ENCODE measurements at regions not wholly inside any gene's neighbourhood (a gene's known extent, or its start where the extent isn't known, plus 50 kb on each side); places are given as distances from the start of the nearest gene placed in this dataset.

- Histone ChIP-seq H3K9me3 (replicated peaks in 1 of 2; ENCODE audit: control insufficient read depth in 1 of 2, insufficient read depth in 1 of 2, low read length in 2 of 2) (peaks cover 0 to 4% of the 10 kb centered on the region in 2 donors), H2AFZ (ENCODE audit: insufficient read depth, low read depth, low read length, poor library complexity, severe bottlenecking) (no peak overlapping the region), H3K36me3 (replicated peaks in 1 of 2; ENCODE audit: control insufficient read depth in 1 of 2, insufficient read depth in 2 of 2, low read length in 2 of 2) (no peaks in the 10 kb centered on the region), H3K27me3 (ENCODE audit: control insufficient read depth in 2 of 2, insufficient read depth in 2 of 2, low read length in 2 of 2) (no peaks in the 10 kb centered on the region), H4K20me1 (ENCODE audit: insufficient read depth, low read length) (no peaks in the 10 kb centered on the region), H3K4me2 (replicated peaks; ENCODE audit: extremely low read depth, low read length, poor library complexity, severe bottlenecking) (no peak overlapping the region), H3K4me3 (replicated peaks in 1 of 3; ENCODE audit: low read depth in 2 of 3, low read length in 3 of 3) (no peak overlapping the region), H3K4me1 (ENCODE audit: control insufficient read depth in 1 of 2, insufficient read depth in 2 of 2, low read length in 2 of 2) (no peaks in the 10 kb centered on the region), H3K79me2 (ENCODE audit: insufficient read depth, low read length) (no peaks in the 10 kb centered on the region), H3K27ac (ENCODE audit: low read depth in 1 of 2, low read length in 2 of 2) (no peak overlapping the region), H3K9ac (ENCODE audit: insufficient read depth, low read length, poor library complexity, severe bottlenecking) (no peak overlapping the region)
- no peaks in the 10 kb centered on the region for H3K27me3 Mint-ChIP-seq (ENCODE audit: low read depth in 3 of 3)
- 88% methylated on average over 3 of the region's 4 CpGs for WGBS (ENCODE audit: insufficient coverage)
- no peaks in the 10 kb centered on the region for H3K4me1 Mint-ChIP-seq
- no peak overlapping the region for H3K4me3 Mint-ChIP-seq
- peaks cover 0 to 3% (median 0%) of the 10 kb centered on the region in 7 donors for H3K9me3 Mint-ChIP-seq
- H3K27ac Mint-ChIP-seq: no peak overlapping the region
- H3K36me3 Mint-ChIP-seq: no peaks in the 10 kb centered on the region
- TF ChIP-seq, protein P1, sequence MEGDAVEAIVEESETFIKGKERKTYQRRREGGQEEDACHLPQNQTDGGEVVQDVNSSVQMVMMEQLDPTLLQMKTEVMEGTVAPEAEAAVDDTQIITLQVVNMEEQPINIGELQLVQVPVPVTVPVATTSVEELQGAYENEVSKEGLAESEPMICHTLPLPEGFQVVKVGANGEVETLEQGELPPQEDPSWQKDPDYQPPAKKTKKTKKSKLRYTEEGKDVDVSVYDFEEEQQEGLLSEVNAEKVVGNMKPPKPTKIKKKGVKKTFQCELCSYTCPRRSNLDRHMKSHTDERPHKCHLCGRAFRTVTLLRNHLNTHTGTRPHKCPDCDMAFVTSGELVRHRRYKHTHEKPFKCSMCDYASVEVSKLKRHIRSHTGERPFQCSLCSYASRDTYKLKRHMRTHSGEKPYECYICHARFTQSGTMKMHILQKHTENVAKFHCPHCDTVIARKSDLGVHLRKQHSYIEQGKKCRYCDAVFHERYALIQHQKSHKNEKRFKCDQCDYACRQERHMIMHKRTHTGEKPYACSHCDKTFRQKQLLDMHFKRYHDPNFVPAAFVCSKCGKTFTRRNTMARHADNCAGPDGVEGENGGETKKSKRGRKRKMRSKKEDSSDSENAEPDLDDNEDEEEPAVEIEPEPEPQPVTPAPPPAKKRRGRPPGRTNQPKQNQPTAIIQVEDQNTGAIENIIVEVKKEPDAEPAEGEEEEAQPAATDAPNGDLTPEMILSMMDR (IDR thresholded peaks at IDR 0.05): no peak
- intact Hi-C loops (cut with micrococcal nuclease): no loop called here
- DNase-seq: no peak
These were observed 720.6 kb downstream of the JRKL start for GRCh38 chr11:97110376-97110775.

- Mint-ChIP-seq H3K27ac (no peak overlapping the region), H3K4me3 (no peak overlapping the region), H3K27me3 (ENCODE audit: low read depth in 3 of 3) (no peaks in the 10 kb centered on the region), H3K9me3 (peaks cover 0 to 3% (median 2%) of the 10 kb centered on the region in 7 donors), H3K36me3 (no peaks in the 10 kb centered on the region), H3K4me1 (no peaks in the 10 kb centered on the region)
- H3K27ac ChIP-seq (ENCODE audit: low read depth in 1 of 2, low read length in 2 of 2): no peak overlapping the region
- H3K9ac ChIP-seq (ENCODE audit: insufficient read depth, low read length, poor library complexity, severe bottlenecking): no peak overlapping the region
- no peaks in the 10 kb centered on the region for H3K4me1 ChIP-seq (ENCODE audit: control insufficient read depth in 1 of 2, insufficient read depth in 2 of 2, low read length in 2 of 2)
- no peak overlapping the region for H3K4me2 ChIP-seq (replicated peaks; ENCODE audit: extremely low read depth, low read length, poor library complexity, severe bottlenecking)
- no peaks in the 10 kb centered on the region for H3K27me3 ChIP-seq (ENCODE audit: control insufficient read depth in 2 of 2, insufficient read depth in 2 of 2, low read length in 2 of 2)
- H3K36me3 ChIP-seq (replicated peaks in 1 of 2; ENCODE audit: control insufficient read depth in 1 of 2, insufficient read depth in 2 of 2, low read length in 2 of 2): no peaks in the 10 kb centered on the region
- TF ChIP-seq, protein P1 (IDR thresholded peaks at IDR 0.05): no peak
- WGBS (ENCODE audit: insufficient coverage): 93% methylated on average over 5 of the region's 11 CpGs
- peaks cover 3 to 4% of the 10 kb centered on the region in 2 donors for H3K9me3 ChIP-seq (replicated peaks in 1 of 2; ENCODE audit: control insufficient read depth in 1 of 2, insufficient read depth in 1 of 2, low read length in 2 of 2)
- H3K4me3 ChIP-seq (replicated peaks in 1 of 3; ENCODE audit: low read depth in 2 of 3, low read length in 3 of 3): no peak overlapping the region
- no peaks in the 10 kb centered on the region for H4K20me1 ChIP-seq (ENCODE audit: insufficient read depth, low read length)
- no peak for DNase-seq
- intact Hi-C loops (cut with micrococcal nuclease): no loop called here
- H3K79me2 ChIP-seq (ENCODE audit: insufficient read depth, low read length): no peaks in the 10 kb centered on the region
- no peak overlapping the region for H2AFZ ChIP-seq (ENCODE audit: insufficient read depth, low read depth, low read length, poor library complexity, severe bottlenecking)
These were observed 721.7 kb downstream of the JRKL start for GRCh38 chr11:97111559-97111958.

Measured in CD14-positive monocyte (primary cell).